Dermis blood vessel endothelial cell (primary cell): ENCODE measurements at regions not wholly inside any gene's neighbourhood (a gene's known extent, or its start where the extent isn't known, plus 50 kb on each side); places are given as distances from the start of the nearest gene placed in this dataset.

Source experiments
- DNase-seq: peaks from one replicate; pipeline ENCODE4 v3.0.0; 2010

DNA sequence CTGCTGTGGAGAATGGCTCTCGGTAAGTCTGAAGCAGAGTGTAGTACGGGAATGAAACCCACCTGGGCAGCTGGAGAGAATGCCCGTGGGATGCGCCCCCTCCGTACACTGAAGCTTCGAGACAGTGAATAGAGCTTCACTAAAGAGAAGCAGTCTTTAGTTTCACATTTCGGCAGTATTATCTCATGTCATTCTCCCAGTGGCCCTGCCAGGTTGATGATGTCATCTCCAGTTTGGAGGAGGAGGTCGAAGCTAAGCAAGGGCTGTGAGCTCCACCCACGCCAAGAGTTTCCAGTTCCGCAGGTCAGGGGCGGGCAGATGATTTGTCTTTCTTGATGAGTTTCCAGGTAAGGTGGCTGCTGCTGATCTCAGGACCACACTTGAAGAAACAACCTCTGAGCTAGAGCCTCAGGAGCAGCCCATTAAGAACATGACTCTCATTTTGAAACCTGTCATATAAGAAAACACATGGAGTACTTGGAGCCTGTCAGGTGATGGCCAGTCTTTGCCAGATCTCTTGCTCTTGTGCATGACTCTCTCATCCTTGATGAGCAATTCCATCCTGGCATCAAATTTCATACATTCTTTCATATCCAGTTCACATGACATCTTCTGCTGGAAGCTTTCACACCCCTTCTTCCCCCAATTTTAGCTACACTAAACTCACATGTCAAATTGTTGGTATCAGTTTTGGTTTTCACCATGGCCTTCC is 475.0 kb downstream of the RNF144A start:
- no peak for DNase-seq

DNA sequence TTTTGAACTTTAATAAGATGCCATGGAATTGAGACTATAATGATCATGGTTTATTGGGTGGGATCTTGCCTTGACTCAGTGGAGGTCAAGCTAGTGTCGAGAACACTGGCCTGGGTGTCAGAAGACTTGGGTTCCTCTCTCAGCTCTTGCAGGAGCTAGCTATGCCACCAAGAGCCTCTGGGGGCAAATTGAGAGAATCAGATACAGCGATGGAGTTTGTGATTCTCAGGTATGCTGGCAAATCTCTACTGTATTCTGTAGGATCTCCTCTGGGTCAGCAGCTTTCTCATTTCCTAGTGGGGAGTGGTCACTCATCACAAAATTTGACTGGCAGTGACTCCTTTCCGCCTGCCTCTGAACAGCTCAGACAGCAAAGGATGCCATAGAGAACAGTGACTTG is 477.0 kb downstream of the RNF144A start:
- DNase-seq: no peak

DNA sequence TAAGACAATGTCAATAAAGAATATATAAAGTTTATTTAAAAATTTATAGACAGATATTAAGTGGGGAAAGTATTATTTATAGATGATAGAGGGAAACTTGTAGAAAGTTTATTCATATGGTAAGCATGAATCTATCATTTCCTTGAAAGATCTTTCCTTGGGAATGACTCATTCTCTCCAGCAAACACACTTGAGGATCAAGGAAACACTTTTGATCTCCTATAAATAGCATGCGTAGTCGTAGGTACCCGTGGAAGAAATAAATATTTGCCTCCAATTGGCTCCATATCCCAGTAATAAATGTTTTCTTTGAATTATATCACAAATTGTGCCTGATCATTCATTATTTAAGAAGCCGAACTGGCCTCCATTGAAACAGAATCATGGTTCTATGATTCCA is 483.4 kb downstream of the RNF144A start:
- no peak for DNase-seq

DNA sequence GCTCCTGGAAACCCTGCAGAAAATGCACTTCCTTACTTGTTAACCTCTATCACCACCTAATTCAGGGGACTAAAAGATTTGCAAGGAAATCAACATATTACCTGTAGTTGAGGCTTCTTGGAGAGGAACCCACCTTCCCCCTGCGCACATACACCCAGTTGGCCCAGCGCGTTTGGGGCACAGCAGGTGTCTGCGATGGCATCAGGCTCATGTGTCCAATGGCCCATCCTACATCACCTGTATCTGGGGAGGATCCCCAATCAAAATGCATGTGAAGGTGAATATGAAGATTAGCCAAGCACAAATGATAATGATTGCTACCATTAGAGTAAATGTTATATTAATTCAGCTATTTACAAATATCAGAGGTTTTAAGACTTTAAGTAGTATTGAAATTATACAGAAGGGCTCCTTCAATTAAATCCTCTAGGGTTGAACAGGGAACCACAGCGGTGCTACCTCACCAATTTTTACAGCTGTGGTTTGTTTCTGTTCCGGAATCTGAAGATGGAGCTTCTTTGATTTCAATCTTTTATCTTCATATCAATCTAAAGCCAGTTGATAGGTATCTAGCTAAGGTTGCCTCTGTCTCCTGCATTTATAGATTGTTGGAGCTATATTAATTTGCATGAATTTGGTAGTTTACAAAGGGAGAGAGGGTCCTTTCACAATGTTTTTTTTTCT is 486.0 kb downstream of the RNF144A start:
- DNase-seq: no peak

DNA sequence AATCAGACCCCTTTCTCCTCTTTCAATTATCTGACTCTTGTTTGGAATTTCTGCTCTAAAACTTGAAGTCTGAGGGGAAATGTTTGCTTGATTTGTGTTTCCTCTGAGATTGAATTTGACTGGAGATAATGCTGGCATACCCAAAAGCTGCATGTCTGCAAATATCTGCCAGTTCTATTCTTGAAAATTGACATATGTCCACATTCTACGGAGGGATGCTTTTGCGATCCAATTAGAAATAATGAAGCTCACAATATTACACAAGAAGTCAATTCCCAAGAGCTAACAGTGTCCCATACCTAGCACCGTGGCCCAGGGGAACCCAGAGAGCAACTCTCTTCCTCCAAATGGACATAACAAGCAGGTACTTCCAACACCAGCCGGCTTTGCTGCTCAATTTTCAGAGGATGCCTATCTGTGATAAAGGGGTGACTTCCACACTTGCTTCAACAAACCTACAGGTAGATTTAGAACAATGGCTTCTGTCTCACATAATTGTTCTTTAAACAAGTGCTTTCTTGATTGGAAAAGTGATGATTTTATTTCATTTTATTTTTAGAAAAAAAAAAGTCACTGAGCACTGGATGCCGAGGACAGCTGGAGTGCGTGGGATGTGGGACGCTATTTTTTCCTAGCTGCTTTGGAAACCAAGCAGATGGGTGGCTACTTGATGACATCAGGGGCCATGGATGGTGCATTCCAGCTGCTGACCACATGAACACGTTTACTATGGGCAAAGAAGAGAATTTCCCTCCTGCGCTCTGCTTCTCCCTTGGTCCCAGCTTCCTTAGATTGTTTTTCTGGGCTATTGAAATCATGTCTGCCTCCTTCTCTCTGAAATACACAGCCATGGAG is 488.9 kb downstream of the RNF144A start:
- DNase-seq: no peak

DNA sequence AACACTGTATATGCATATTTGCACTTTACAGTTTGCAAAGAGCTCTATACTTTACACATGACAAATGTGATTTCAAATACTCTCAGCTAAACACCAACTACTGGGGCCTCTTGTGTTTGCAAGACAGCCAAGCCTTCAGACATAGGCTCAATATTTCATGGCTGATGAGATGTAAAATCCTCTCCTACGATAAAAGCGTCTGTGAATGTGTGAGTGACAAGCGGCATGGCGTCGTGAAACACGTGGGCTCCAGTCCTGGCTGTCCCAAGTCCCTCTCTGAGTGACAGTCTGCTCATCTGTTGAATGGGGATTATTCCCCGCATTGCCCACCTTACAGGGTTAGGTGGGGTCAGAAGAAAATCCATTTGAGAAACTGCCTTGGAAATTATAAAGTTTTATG is 489.8 kb downstream of the RNF144A start:
- no peak for DNase-seq

DNA sequence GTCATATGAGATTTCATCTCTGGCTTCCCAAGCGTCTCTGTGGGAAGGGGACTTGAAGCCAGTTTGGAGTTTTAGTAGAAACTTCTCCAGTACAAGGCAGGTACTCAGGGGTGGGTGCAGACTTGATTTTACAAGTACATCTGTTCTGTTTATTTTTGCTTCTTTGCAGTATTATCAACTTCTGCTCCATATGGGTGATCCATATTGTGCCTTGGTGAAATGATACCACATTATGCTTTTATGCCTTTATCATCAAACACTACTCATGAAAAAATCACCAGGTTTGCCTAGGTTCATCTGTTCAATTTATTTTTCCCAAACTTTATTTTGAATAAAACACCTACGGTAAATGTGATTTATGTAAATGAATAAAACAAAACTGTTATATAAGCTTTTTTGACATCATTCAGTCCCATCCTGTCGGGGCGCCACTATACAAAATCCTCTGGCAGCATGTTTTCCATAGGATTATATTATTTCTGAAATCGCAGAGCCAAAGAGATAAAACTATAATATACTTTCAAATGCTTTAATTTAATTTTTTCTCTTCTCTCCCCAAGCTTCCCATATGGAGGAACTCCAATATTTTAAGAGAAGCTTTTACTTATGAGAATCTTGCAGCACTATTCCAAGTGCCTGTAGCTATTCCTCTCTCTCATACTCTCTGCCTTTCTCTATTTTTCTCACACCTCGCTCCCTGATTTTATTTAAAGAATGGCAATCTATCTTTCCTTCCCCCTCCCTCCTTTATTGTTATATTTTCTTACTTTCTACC is 490.9 kb downstream of the RNF144A start:
- DNase-seq: no peak

DNA sequence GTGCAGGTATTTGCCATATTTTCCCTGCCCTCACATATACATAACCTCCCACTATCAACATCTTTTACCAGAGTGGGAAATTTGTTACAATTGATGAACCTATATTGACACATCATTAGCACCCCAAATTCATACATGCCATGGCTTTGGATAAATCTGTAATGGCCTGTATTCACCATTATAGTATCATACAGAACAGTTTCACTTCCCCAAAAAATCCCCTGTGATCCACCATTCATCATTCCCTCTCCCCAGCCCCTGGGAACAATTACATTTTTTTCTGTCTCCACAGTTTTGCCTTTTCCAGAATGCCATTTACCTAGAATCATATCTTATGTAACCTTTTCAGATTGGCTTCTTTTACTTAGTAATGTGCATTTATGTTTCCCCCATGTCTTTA is 494.5 kb downstream of the RNF144A start:
- no peak for DNase-seq

DNA sequence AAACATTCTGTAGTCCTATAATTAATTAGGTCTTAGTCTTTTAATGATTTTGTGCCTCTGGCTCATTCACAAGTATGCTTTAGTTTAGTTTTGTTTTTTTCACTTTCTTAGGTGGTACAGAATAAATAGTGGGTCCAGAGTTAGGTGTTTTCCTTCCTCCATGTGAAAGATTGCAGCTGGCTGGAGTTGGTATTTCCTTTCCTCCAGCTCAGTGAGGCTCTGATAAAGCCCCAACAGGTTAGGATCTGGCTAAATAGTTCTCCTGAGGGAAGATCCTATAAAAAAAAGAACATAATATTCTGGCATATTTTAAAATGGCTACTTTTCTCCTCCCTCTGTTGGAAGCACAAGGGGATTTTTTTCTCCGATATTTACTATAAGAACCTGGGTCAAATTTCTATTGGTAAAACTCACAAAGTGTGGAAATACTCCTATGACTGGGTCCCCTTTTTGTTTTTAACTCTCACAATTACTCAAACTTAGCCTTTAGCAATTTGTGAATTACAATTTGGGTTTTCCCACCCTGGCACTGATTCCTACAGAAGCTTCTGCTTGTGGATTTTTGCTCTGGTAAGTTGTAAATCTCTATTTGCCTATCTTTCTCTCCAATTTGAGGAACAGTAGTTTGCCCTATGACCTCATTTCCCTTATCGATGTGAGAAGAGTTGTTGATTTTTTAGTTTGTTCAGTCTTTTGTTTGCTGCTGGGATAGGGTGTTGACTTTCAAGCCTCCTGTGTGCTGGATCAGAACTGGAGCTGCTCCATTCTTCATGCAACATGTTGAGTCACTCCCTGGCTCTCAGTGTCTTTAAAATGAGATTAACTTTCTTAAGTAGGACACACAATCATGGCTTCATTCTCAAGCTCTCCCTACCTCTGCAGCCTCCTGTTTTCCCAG is 500.9 kb downstream of the RNF144A start:
- DNase-seq: no peak

DNA sequence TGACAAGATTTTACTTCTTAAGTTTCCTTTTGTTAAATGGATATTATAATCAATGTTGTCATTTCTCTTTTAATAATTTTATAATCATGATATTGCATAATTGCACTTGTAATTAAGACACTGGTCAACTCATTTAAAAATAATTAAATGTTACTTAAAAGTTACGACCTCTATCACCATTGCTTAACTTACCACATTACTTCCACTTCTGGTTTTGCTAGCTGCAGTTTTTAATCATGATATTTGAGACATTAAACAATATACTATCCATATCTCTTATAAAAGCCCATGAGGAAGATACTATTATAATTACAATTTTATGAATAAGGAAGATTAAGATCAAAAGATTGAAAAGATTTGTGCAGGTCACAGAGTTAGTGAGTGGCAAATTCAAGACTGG is 502.0 kb downstream of the RNF144A start:
- no peak for DNase-seq

DNA sequence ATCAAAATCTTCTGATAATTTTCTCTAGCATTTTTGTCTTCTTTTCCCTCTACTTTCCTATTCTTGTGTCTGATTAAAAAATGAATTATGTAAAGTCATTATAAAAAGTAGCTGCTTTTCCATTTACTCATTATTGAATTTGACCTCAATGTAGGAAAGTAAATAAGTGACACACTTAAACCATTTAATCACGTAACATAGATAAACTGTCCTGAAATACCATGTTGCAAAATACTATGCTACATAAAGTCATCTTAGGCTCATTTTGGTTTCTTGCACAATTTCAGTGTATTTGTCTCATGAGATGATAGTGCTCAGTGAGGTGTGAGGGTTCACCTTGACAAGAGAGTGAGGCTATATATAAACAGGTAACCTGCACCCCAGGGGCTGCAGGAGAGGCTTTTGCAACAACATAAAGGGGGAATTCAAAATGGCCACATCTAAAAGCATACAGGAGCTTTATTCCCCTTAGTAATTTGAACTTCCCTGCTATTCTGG is 502.7 kb downstream of the RNF144A start:
- no peak for DNase-seq

DNA sequence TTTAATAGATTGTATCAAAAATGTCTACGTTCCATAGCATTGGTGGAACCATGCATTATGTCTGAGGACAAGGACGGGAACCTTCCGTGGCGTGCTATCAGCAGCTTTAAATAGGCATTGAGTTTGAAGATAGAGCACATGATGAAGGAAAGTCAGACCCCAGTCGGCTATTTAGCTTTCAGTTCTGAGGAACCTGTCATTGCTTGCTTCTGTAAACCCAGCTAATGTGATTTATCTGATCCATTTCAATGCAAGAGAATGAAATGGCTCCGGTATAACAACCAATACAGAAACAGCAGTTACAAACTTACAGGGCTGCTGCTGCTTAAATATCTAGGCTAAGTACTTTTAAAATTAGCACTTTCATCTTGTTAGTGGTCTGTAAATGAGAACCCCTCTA is 503.3 kb downstream of the RNF144A start:
- no peak for DNase-seq

DNA sequence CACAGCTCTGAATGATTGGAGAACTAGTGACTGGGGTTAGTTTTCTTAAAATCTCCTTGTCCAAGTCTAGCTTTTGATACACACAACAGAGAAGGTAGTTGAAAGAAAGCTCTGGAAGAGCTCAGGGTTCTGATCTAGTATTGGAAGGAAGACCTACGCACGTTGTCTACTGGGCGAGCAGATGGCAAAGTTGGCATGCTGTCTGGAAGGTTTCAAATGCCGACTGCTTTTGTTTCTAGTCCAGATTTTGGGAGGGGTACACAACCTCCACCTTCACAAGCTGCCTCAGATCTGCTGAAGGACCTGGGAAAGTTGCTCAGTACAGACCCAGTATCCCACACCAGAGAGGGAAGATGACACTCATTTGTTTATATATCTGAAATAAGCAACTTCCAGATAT is 507.3 kb downstream of the RNF144A start:
- no peak for DNase-seq

DNA sequence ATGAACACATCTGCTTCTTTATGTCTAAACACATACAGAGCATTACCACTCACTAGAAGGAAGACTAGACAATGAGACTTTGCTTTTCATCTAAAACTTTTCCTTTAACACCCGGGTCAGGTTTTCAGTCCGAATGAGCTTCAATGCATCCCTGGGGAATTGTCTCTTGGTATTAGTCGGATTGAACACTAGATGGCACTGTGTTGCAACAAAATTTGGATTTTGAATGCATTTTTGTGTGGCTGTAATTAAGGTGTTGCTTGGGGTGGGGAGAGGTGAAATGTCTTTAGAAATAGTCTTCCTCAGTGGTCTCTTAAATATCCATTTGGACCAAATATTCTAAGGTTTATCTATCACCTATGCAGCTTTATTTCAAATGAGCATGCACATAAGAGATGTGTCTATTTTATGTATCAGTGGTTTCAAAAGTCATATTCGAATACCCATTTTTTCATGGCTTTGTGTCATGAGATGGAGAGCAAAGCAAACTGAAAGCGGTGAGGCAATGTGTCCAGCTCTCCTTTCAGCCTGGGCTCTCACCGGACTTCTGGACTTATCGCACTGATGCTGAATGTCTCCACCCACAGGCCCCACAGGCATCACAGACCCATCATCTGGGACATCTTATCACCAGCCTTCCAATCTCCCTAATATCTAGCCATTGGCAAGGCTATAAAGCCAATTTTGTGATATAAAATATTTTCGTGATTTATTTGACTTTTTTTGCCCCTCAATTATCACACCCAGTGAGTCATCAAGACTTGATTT is 510.3 kb downstream of the RNF144A start:
- peak; percentile 77 for DNase-seq

DNA sequence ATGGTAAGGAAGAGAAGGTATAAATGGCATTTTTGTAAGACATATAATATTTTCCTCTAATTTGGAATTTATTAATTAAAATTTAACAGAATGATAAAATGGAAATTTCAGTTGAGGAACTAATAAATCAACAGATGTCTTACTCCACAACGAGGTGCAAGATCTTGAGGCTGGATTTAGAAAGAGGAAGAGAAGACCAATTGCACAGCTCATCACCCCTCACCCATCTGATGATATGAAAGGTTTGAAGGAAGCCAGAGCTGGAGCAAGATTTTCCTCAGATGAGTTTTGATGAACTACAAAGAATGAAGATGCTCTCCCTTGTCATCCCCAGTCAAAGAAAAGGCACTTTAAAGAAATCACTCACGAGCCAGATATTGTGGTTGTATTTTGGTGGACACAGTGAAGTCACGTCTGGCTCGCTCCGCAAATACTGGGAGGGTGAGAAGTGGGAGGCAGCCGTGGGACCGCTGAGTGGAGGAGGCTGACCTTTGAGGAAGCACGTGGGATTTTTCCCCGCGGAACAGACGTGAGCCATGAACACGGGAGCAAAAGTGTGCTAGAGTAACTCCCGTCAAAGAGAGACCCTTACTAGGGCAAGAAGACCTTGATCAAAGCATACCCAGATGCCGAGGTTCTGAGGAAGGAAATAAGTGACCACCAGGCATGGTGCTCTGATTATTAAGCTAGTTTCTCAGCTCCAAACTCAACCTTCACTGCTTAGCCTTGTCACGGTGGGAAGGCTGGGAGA is 511.4 kb downstream of the RNF144A start:
- DNase-seq: no peak

DNA sequence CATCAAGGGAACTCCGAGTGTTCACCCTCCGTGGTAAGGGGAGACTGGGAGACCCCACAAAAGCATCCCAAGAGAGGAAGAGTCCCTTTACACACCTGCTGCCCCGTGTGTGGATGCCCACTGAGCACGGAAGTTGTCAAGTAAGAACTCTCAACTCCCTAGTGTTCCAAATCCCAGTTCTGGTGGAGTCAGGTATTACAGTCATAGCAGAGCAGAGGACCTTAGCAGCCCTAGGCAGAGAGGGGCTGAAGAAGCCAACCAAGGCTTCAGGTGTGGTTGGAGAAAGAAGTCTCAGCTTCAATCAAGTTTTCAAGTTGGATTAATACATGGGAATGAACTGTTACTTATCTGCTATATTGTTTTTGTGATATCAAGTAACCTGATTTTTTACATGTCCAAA is 512.5 kb downstream of the RNF144A start:
- no peak for DNase-seq

DNA sequence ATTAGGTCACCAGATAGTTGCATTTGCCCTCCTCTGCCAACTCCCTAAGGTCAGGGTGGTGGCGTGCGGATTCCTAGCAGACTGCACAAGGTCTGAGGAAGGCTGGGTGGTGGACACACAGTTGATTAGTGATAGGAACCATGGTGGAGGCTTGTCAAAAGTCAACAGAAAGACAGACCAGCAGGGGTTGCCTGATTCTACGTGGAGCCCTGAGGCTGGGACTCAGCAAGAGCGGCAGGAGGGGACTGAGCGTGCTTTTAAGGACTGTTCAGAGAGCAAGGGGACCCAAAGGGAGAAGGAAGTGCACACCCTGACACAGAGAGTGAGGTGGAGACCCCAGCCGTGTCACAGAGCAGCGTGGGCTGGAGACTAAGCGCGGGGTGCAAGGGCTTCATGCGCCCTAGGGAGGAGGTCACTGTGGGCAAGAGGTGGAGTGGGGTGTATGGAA is 513.2 kb downstream of the RNF144A start:
- no peak for DNase-seq

DNA sequence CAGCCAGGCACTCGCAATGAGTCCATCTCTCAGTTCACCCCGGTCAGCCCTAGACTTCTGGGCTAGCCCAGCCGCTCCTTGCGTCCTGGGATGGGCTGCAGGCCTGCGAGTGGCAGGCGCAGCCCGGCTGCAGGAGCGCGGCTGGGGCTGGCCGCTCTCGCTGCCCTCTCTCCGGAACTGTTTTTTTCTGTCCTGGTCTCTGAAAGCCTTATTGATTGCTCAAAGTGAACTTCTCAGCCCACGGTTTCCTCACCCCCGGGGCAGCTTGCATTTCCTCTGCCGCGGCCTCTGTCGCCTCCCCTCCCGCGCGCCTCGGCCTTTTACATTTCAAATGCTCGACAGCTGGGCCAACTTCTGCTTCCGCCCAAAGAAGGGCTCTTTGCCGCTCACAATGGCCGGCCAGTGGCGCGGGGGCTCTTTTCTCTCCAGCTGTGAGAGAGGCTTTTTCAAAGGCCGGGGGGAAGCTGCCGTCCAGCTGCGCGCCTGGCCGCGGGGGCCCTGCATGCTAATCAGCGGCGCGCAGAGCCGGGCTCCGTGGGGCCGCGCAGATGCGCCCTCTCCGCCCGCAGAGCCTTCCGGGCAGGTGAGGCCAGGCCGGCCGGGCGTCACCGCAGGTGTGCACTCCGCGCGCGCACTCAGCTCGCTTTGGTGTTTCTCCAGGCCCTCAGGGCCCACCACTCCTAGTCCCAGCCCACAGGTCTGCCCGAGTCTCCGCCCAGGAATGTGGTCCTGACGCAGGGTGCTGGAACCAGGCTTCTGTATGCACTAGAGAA is 513.8 kb downstream of the RNF144A start:
- DNase-seq: no peak

DNA sequence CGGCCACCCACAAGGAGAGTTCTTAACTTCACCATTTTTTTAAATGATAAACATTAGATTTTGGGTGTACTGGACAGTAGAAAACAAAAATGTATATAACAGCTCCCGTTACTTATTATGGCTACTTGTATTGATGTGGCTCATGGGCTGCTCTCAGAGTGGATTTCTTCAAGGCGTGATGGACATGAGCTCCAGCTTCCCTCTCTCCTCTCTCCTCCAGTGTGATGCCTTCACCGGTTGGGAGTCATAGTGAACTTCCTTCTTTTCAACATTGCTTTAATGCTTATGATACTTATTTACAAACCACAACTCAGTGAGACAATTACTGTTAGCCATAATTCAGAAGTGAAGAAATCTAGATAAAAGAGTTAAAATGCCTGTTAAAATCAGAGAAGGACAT is 515.2 kb downstream of the RNF144A start:
- no peak for DNase-seq
